ENCODE measurements at regions not wholly inside any gene's neighbourhood (a gene's known extent, or its start where the extent isn't known, plus 50 kb on each side); places are given as distances from the start of the nearest gene placed in this dataset.

DNA sequence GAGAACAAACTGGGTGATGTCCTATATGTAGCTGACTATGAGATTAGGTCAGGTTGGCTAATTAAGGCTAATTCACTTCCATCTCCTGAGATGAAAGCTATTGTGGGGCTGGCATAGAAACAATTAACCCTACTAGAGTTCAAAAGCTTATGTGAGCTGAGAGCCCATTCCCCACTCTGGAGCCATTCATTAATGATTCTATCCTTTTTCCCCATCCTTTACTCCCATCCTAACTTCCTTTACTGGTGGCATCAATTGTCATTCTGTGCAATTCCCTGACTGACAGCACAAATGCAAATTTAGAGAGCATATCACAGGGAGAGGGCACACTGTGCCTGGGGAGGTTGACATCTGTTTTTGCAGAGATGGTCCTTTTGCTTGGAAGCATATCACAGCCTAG, 103.9 kb downstream of the URB2 start:
- TF ChIP-seq ZNF274 (IDR thresholded peaks at IDR 0.05; ENCODE audit: low read depth, low read length) (no peak), SUZ12 (IDR thresholded peaks at IDR 0.05; ENCODE audit: extremely low read depth, insufficient read depth, insufficient read length) (no peak), YY1 (IDR thresholded peaks at IDR 0.05; ENCODE audit: insufficient read depth, insufficient read length) (no peak)

All from NT2/D1 (cell line).